OCI-LY7 (cell line): ENCODE measurements at regions not wholly inside any gene's neighbourhood (a gene's known extent, or its start where the extent isn't known, plus 50 kb on each side); places are given as distances from the start of the nearest gene placed in this dataset.

Experiments used
- EZH2phosphoT487 ChIP-seq: fragments of 200-600 bp; sonication (generic); IDR thresholded peaks from 2 replicates; pipeline ENCODE4 v1.6.1; 2018; ENCODE audit warnings: low read depth, borderline replicate concordance, mild to moderate bottlenecking, mixed run types, antibody characterized with exemption, low read length, moderate library complexity, mixed read lengths
- TF ChIP-seq, protein P1 (sequence below): fragments of 200-600 bp; sonication (generic); conservative IDR thresholded peaks from 2 replicates; pipeline ENCODE4 v1.5.1; 2014; ENCODE audit warnings: mild to moderate bottlenecking, antibody characterized with exemption, low read length, moderate library complexity, mixed read lengths

- TF ChIP-seq, protein P1, sequence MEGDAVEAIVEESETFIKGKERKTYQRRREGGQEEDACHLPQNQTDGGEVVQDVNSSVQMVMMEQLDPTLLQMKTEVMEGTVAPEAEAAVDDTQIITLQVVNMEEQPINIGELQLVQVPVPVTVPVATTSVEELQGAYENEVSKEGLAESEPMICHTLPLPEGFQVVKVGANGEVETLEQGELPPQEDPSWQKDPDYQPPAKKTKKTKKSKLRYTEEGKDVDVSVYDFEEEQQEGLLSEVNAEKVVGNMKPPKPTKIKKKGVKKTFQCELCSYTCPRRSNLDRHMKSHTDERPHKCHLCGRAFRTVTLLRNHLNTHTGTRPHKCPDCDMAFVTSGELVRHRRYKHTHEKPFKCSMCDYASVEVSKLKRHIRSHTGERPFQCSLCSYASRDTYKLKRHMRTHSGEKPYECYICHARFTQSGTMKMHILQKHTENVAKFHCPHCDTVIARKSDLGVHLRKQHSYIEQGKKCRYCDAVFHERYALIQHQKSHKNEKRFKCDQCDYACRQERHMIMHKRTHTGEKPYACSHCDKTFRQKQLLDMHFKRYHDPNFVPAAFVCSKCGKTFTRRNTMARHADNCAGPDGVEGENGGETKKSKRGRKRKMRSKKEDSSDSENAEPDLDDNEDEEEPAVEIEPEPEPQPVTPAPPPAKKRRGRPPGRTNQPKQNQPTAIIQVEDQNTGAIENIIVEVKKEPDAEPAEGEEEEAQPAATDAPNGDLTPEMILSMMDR = no peak
- TF ChIP-seq EZH2phosphoT487 = no peak
Observed at GRCh38 chr1:5386371-5386770, 605.9 kb downstream of the NPHP4 start.
